Hepatocyte (in vitro differentiated cells): ENCODE measurements at regions not wholly inside any gene's neighbourhood (a gene's known extent, or its start where the extent isn't known, plus 50 kb on each side); places are given as distances from the start of the nearest gene placed in this dataset.

Source experiments
- DNase-seq: peaks from one replicate; pipeline ENCODE4 v3.0.0-alpha.2; 2016; ENCODE audit warnings: low spot score
- H2AFZ ChIP-seq: fragments of 200-600 bp; sonication (generic); 2 replicates; pipeline ENCODE4 v1.6.0; 2016; ENCODE audit warnings: antibody characterized with exemption, mild to moderate bottlenecking
- H3K27ac ChIP-seq: fragments of 200-600 bp; sonication (generic); 2 replicates; pipeline ENCODE4 v1.5.1; 2016; ENCODE audit warnings: mild to moderate bottlenecking
- H3K27me3 ChIP-seq: fragments of 200-600 bp; sonication (generic); 2 replicates; pipeline ENCODE4 v1.6.1; 2016
- H3K36me3 ChIP-seq: fragments of 200-600 bp; sonication (generic); replicated peaks from 2 replicates; pipeline ENCODE4 v1.5.1; 2016; ENCODE audit warnings: low read depth; ENCODE audit not compliant: insufficient read depth
- H3K4me1 ChIP-seq: fragments of 200-600 bp; sonication (generic); 2 replicates; pipeline ENCODE4 v1.5.1; 2016; ENCODE audit warnings: mild to moderate bottlenecking, moderate library complexity; ENCODE audit not compliant: insufficient read depth
- H3K4me2 ChIP-seq: fragments of 200-600 bp; sonication (generic); 2 replicates; pipeline ENCODE4 v1.6.0; 2016
- H3K4me3 ChIP-seq: fragments of 200-600 bp; sonication (generic); 2 replicates; pipeline ENCODE4 v1.5.1; 2016; ENCODE audit warnings: mild to moderate bottlenecking
- H3K79me2 ChIP-seq: fragments of 200-600 bp; sonication (generic); 2 replicates; pipeline ENCODE4 v1.6.0; 2017; ENCODE audit warnings: mild to moderate bottlenecking
- H3K9me2 ChIP-seq: fragments of 200-600 bp; sonication (generic); replicated peaks from 2 replicates; pipeline ENCODE4 v1.6.0; 2017; ENCODE audit warnings: mild to moderate bottlenecking; ENCODE audit not compliant: insufficient read depth
- H3K9me3 ChIP-seq: fragments of 200-600 bp; sonication (generic); 2 replicates; pipeline ENCODE4 v1.5.1; 2016; ENCODE audit warnings: low read depth, mild to moderate bottlenecking
- H4K20me1 ChIP-seq: fragments of 200-600 bp; sonication (generic); 2 replicates; pipeline ENCODE4 v1.6.0; 2016; ENCODE audit warnings: mild to moderate bottlenecking; ENCODE audit not compliant: insufficient read depth, poor library complexity, severe bottlenecking
- EZH2 ChIP-seq: fragments of 200-600 bp; sonication (generic); IDR thresholded peaks from 2 replicates; pipeline ENCODE4 v1.6.1; 2016; ENCODE audit warnings: antibody characterized with exemption, mild to moderate bottlenecking, borderline replicate concordance
- EZH2phosphoT487 ChIP-seq: fragments of 200-600 bp; sonication (generic); IDR thresholded peaks from one replicate; pipeline ENCODE4 v1.6.1; 2018; ENCODE audit warnings: antibody characterized with exemption, mild to moderate bottlenecking, low read depth, moderate library complexity; ENCODE audit not compliant: unreplicated experiment, severe bottlenecking
- whole genome bisulfite sequencing: methylation state at CpG from one replicate; pipeline ENCODE4 v1.1.6; 2016; ENCODE audit warnings: low lambda C conversion rate; ENCODE audit errors: missing lambda C conversion rate; 5-methylcytosine and 5-hydroxymethylcytosine counted together
- TF ChIP-seq, protein P1 (sequence below): fragments of 200-600 bp; sonication (generic); IDR thresholded peaks from 2 replicates; pipeline ENCODE4 v1.5.1; 2016; ENCODE audit warnings: antibody characterized with exemption, mild to moderate bottlenecking; ENCODE audit not compliant: poor library complexity

DNA sequence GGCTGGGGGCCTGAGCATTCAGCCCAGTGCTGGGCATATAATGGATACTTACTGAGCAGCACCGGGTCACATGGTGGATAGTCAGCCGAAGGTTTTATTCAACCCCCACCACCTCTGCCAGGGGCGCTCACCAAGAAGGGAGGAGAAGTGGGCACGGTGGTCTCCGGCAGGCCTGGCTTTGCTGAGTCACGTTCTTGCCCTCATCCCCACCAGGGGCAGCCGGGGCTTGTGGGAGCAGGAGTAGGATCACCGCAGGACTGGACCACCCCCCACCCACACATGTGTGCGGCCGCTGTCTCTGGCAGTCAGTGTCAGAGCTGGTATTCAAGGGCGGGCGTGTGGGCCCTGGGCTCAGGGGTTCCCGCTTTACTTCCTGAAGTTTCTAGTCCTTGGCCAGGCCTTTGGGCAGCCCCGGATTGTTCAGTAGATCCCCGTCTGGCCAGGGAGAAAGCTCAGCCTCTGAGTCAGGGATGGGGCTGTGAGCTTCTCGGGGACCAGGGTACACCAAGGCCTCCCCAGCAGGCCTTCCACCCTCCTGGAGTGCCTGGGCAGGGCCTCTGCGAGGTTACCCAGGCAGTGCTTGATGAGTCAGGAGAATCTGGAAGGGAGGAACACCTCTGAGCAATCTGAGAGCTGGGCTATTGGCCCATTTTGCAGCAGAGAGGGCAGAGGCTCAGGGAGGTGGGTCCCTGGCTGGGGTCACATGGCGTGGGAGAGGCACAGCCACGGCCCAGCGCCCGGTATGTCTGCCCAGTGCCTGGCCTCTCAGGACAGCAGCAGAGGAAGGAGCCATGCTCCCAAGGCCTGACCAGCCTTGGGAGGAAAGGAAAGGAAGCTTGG, 60.6 kb downstream of the RTL6 start:
- H3K79me2 ChIP-seq: no peaks in the 10 kb centered on the region
- no peaks in the 10 kb centered on the region for H4K20me1 ChIP-seq
- no peaks in the 10 kb centered on the region for H3K27me3 ChIP-seq
- no peaks in the 10 kb centered on the region for H3K36me3 ChIP-seq
- no peak overlapping the region for H2AFZ ChIP-seq
- WGBS: 95% methylated on average over 21 of the region's 21 CpGs
- H3K27ac ChIP-seq: no peak overlapping the region
- H3K4me2 ChIP-seq: no peak overlapping the region
- TF ChIP-seq EZH2phosphoT487 (no peak), EZH2 (no peak)
- TF ChIP-seq, protein P1, sequence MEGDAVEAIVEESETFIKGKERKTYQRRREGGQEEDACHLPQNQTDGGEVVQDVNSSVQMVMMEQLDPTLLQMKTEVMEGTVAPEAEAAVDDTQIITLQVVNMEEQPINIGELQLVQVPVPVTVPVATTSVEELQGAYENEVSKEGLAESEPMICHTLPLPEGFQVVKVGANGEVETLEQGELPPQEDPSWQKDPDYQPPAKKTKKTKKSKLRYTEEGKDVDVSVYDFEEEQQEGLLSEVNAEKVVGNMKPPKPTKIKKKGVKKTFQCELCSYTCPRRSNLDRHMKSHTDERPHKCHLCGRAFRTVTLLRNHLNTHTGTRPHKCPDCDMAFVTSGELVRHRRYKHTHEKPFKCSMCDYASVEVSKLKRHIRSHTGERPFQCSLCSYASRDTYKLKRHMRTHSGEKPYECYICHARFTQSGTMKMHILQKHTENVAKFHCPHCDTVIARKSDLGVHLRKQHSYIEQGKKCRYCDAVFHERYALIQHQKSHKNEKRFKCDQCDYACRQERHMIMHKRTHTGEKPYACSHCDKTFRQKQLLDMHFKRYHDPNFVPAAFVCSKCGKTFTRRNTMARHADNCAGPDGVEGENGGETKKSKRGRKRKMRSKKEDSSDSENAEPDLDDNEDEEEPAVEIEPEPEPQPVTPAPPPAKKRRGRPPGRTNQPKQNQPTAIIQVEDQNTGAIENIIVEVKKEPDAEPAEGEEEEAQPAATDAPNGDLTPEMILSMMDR: no peak
- no peak overlapping the region for H3K4me3 ChIP-seq
- no peaks in the 10 kb centered on the region for H3K4me1 ChIP-seq
- no peaks in the 10 kb centered on the region for H3K9me3 ChIP-seq
- no peaks in the 10 kb centered on the region for H3K9me2 ChIP-seq
- no peak for DNase-seq

GRCh38 chr22:44436736-44437135, 61.3 kb downstream of the RTL6 start:
- Histone ChIP-seq H3K27me3 (no peaks in the 10 kb centered on the region), H4K20me1 (no peaks in the 10 kb centered on the region), H3K9me2 (no peaks in the 10 kb centered on the region), H3K27ac (no peak overlapping the region), H3K9me3 (no peaks in the 10 kb centered on the region), H2AFZ (no peak overlapping the region), H3K4me3 (no peak overlapping the region), H3K79me2 (no peaks in the 10 kb centered on the region), H3K36me3 (no peaks in the 10 kb centered on the region), H3K4me2 (no peak overlapping the region), H3K4me1 (no peaks in the 10 kb centered on the region)
- 80% methylated on average over 7 of the region's 8 CpGs for WGBS
- TF ChIP-seq EZH2phosphoT487: no peak
- no peak for TF ChIP-seq EZH2
- TF ChIP-seq, protein P1: no peak
- DNase-seq: no peak

DNA sequence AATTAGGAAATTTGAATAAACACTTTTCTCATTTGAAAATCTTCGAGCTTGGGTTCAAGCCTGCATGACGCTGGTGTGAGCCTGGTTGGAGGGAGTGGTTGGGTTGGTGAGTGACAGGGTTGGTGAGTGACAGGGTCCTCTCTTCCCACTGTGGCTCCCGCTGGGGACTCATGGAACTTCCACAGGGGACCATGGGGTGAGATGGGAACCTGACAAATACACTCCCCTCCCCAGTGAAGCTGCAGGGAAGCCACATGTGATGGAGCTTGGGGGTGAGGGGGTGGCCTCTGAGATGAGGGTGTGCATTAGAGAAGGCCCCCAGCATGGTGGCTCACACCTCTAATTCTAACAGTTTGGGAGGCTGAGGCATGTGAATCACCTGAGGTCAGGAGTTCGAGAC, 66.8 kb downstream of the RTL6 start:
- Histone ChIP-seq H3K4me3 (no peak overlapping the region), H3K27ac (no peak overlapping the region), H4K20me1 (no peaks in the 10 kb centered on the region), H3K4me2 (no peak overlapping the region), H3K79me2 (no peaks in the 10 kb centered on the region), H3K4me1 (peaks cover 4% of the 10 kb centered on the region), H2AFZ (no peak overlapping the region), H3K9me2 (no peaks in the 10 kb centered on the region), H3K27me3 (no peaks in the 10 kb centered on the region), H3K36me3 (no peaks in the 10 kb centered on the region), H3K9me3 (no peaks in the 10 kb centered on the region)
- DNase-seq: no peak
- TF ChIP-seq, protein P1: no peak
- TF ChIP-seq EZH2 (no peak), EZH2phosphoT487 (no peak)
- 92% methylated on average over 4 of the region's 4 CpGs for WGBS
